ENCODE measurements at regions not wholly inside any gene's neighbourhood (a gene's known extent, or its start where the extent isn't known, plus 50 kb on each side); places are given as distances from the start of the nearest gene placed in this dataset.
"Not testable (repeated sequence)": the region's sequence is repeated elsewhere in the genome, so short reads cannot be mapped to it uniquely, and the experiment has no call there.

DNA sequence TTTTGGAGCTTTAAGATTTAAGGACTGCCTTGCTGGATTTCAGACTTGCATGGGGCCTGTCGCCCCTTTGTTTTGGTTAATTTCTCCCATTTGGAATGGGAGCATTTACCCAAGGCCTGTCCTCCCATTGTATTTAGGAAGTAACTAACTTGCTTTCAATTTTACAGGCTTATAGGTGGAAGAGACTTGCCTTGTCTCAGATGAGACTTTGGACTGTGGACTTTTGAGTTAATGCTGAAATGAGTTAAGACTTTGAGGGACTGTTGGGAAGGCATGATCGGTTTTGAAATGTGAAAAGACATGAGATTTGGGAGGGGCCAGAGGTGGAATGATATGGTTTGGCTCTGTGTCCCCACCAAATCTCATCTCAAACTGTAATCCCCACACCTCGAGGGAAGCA lies 56.5 kb upstream of the TNFSF10 start:
- not testable (repeated sequence) for FAIRE-seq; DNase-seq (ENCODE audit: insufficient read length)

DNA sequence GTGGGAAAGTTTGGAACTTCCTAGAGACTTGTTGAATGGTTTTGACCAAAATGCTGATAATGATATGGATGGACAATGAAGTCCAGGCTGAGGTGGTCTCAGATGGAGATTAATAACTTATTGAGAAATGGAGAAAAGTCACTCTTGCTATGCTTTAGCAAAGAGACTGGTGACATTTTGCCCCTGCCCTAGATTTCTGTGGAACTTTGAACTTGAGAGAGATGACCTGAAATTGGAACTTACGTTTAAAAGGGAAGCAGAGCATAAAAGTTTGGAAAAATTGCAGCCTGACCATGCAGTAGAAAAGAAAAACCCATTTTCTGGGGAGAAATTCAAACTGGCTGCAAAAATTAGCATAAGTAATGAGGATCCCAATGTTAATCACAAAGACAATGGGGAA lies 55.5 kb upstream of the TNFSF10 start:
- not testable (repeated sequence) for FAIRE-seq; DNase-seq (ENCODE audit: insufficient read length)

DNA sequence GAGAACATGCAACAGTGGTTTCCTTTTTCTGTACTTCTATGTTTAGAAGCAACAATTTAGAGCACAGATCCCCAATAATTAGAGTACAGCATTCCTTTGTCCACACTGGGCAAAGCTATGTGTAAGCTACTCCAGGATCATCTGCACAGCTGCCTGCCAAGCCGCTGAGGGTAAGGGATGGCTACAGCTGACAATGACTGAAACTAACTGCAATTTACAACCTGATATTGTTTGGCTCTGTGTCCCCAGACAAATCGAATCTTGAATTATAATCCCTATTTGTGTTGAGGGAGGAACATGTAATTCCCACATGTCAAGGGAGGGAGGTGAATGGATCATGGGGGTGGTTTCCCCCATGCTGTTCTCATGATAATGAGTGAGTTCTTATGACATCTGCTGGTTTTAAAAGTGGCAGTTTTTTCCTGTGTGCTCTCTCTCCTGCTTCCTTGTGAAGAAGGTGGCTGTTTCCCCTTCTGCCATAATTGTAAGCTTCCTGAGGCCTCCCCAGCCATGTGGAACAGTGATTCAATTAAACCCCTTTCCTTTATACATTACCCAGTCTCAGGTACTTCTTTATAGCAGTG lies 54.8 kb upstream of the TNFSF10 start:
- DNase-seq (ENCODE audit: insufficient read length) (no peak), FAIRE-seq (peak; percentile 68)
- no peak for TF ChIP-seq POLR2AphosphoS5 (IDR thresholded peaks at IDR 0.05; ENCODE audit: low read depth, low read length)
- no peak for TF ChIP-seq POLR2A (IDR thresholded peaks at IDR 0.05; ENCODE audit: low read depth, low read length)
- TF ChIP-seq TAF1 (IDR thresholded peaks at IDR 0.05; ENCODE audit: borderline replicate concordance, low read depth, low read length) = no peak

DNA sequence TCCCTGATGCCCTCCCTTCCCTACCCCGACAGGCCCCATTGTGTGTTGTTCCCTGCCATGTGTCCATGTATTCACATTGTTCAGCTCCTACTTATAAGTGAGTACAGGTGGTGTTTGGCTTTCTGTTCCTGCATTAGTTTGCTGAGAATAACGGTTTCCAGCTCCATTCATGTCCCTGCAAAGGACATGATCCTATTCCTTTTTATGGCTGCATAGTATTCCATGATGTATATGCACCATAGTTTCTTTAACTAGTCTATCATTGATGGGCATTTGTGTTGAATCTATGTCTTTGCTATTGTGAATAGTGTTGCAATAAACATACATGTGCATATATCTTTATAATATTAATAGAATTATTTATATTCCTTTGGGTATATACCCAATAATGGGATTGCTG lies 52.1 kb upstream of the TNFSF10 start:
- FAIRE-seq = no peak
- DNase-seq (ENCODE audit: insufficient read length) = no peak
- TF ChIP-seq POLR2AphosphoS5 (IDR thresholded peaks at IDR 0.05; ENCODE audit: low read depth, low read length) = no peak
- no peak for TF ChIP-seq POLR2A (IDR thresholded peaks at IDR 0.05; ENCODE audit: low read depth, low read length)
- no peak for TF ChIP-seq TAF1 (IDR thresholded peaks at IDR 0.05; ENCODE audit: borderline replicate concordance, low read depth, low read length)

DNA sequence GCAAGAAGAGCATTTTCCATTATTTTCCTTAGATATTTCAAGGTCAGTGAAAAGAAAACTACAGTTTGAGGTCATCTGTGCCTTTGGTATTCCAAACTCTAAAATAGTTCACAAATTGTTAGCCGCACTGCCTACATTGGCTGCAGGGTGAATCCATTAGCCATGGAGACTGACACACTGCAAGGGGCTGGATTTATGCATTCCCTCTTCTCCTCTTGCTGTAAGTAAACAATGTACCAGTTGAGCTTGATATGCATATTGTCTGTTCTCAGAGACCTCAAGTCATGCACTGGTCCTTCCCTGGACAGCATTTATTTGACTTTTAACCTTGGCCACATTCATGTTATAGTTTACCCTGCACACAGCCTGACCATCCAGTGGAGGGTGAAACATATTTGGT lies 50.2 kb upstream of the TNFSF10 start:
- TF ChIP-seq POLR2A (IDR thresholded peaks at IDR 0.05; ENCODE audit: low read depth, low read length) = no peak
- no peak for TF ChIP-seq TAF1 (IDR thresholded peaks at IDR 0.05; ENCODE audit: borderline replicate concordance, low read depth, low read length)
- no peak for TF ChIP-seq POLR2AphosphoS5 (IDR thresholded peaks at IDR 0.05; ENCODE audit: low read depth, low read length)
- FAIRE-seq = no peak
- no peak for DNase-seq (ENCODE audit: insufficient read length)

All from GM12892 (cell line).